ENCODE measurements at regions not wholly inside any gene's neighbourhood (a gene's known extent, or its start where the extent isn't known, plus 50 kb on each side); places are given as distances from the start of the nearest gene placed in this dataset.
"Not testable (repeated sequence)": the region's sequence is repeated elsewhere in the genome, so short reads cannot be mapped to it uniquely, and the experiment has no call there.

GRCh38 chr12:38424436-38424835 is 107.9 kb downstream of the ALG10B start:
- Histone ChIP-seq H3K27ac (no peak overlapping the region), H3K9me3 (peaks cover 0 to 12% (median 0%) of the 10 kb centered on the region in 8 donors), H3K4me3 (no peak overlapping the region), H3K27me3 (replicated peaks in 1 of 7) (no peaks in the 10 kb centered on the region), H3K4me1 (no peaks in the 10 kb centered on the region), H3K36me3 (no peaks in the 10 kb centered on the region)
- intact Hi-C loops (cut with DNase I; ENCODE audit: low total_unique reads) = no loop called here
- TF ChIP-seq POLR2AphosphoS5 (IDR thresholded peaks at IDR 0.05) (no peak), CTCF (IDR thresholded peaks at IDR 0.05 in 8 of 11, conservative IDR thresholded peaks at IDR 0.05 in 3 of 11) (no peak), POLR2A (IDR thresholded peaks at IDR 0.05) (no peak)
- 86 to 100% (median 95%) methylated on average over 1 of the region's 1 CpG for WGBS, 5 donors
- DNase-seq = no peak

GRCh38 chr12:38427442-38427841 is 110.9 kb downstream of the ALG10B start:
- Histone ChIP-seq H3K27me3 (replicated peaks in 1 of 7) (no peaks in the 10 kb centered on the region), H3K4me1 (no peaks in the 10 kb centered on the region), H3K36me3 (no peaks in the 10 kb centered on the region), H3K27ac (no peak overlapping the region), H3K9me3 (peaks cover 0 to 8% (median 0%) of the 10 kb centered on the region in 8 donors), H3K4me3 (no peak overlapping the region)
- intact Hi-C loops (cut with DNase I; ENCODE audit: low total_unique reads) = no loop called here
- no peak for TF ChIP-seq POLR2AphosphoS5 (IDR thresholded peaks at IDR 0.05)
- no peak for TF ChIP-seq CTCF (IDR thresholded peaks at IDR 0.05 in 8 of 11, conservative IDR thresholded peaks at IDR 0.05 in 3 of 11)
- no peak for TF ChIP-seq POLR2A (IDR thresholded peaks at IDR 0.05)
- DNase-seq = no peak
- 41 to 85% (median 80%) methylated on average over 1 of the region's 1 CpG for WGBS, 5 donors

- no peak for DNase-seq
- Histone ChIP-seq H3K4me3 (no peak overlapping the region), H3K27ac (no peak overlapping the region), H3K27me3 (replicated peaks in 1 of 7) (no peaks in the 10 kb centered on the region), H3K4me1 (no peaks in the 10 kb centered on the region), H3K9me3 (peaks cover 0 to 9% (median under 1%) of the 10 kb centered on the region in 8 donors), H3K36me3 (no peaks in the 10 kb centered on the region)
- WGBS, 5 donors = 52 to 80% (median 70%) methylated on average over 1 of the region's 1 CpG
- TF ChIP-seq POLR2A (IDR thresholded peaks at IDR 0.05) (no peak), CTCF (IDR thresholded peaks at IDR 0.05 in 8 of 11, conservative IDR thresholded peaks at IDR 0.05 in 3 of 11) (no peak), POLR2AphosphoS5 (IDR thresholded peaks at IDR 0.05) (no peak)
- intact Hi-C loops (cut with DNase I; ENCODE audit: low total_unique reads) = no loop called here
These were observed 115.3 kb downstream of the ALG10B start for GRCh38 chr12:38431921-38432320.

- intact Hi-C loops (cut with DNase I; ENCODE audit: low total_unique reads) = not testable (repeated sequence)
These were observed 125.3 kb downstream of the ALG10B start for GRCh38 chr12:38441871-38442281.

GRCh38 chr12:38445040-38445439 is 128.5 kb downstream of the ALG10B start:
- no peak overlapping the region for H3K4me3 ChIP-seq
- H3K27me3 ChIP-seq (replicated peaks in 1 of 7) = no peaks in the 10 kb centered on the region
- H3K9me3 ChIP-seq = peaks cover 0 to 3% (median 0%) of the 10 kb centered on the region in 8 donors
- no peak overlapping the region for H3K27ac ChIP-seq
- WGBS, 5 donors = 71 to 85% (median 80%) methylated on average over 2 of the region's 2 CpGs
- no peaks in the 10 kb centered on the region for H3K4me1 ChIP-seq
- TF ChIP-seq POLR2A (IDR thresholded peaks at IDR 0.05) (no peak), POLR2AphosphoS5 (IDR thresholded peaks at IDR 0.05) (no peak), CTCF (IDR thresholded peaks at IDR 0.05 in 8 of 11, conservative IDR thresholded peaks at IDR 0.05 in 3 of 11) (no peak)
- no peaks in the 10 kb centered on the region for H3K36me3 ChIP-seq
- intact Hi-C loops (cut with DNase I; ENCODE audit: low total_unique reads) = no loop called here
- DNase-seq = no peak

More at GRCh38 chr12:38441871-38442281, 125.3 kb downstream of the ALG10B start:
- WGBS, 5 donors = 88 to 97% (median 93%) methylated on average over 7 to 20 of the region's 20 CpGs
- H3K9me3 ChIP-seq = peaks cover 0 to 10% (median 5%) of the 10 kb centered on the region in 8 donors
- not testable (repeated sequence) for H3K4me1 ChIP-seq; H3K27ac ChIP-seq; H3K4me3 ChIP-seq; H3K27me3 ChIP-seq (replicated peaks in 1 of 7); H3K36me3 ChIP-seq; DNase-seq
